Vagina (tissue), 2 donors: ENCODE measurements at regions not wholly inside any gene's neighbourhood (a gene's known extent, or its start where the extent isn't known, plus 50 kb on each side); places are given as distances from the start of the nearest gene placed in this dataset.
"Not testable (repeated sequence)": the region's sequence is repeated elsewhere in the genome, so short reads cannot be mapped to it uniquely, and the experiment has no call there.

ENCODE experiments used
- DNase-seq, 2 donors: peaks; one replicate each; pipeline ENCODE4 v3.0.0-alpha.2; 2017; ENCODE audit errors: extremely low spot score in 2 of 2
- H3K27ac ChIP-seq: fragments of 200-600 bp; sonication (generic); one replicate; pipeline ENCODE4 v1.5.1; 2019
- H3K27me3 ChIP-seq: fragments of 200-600 bp; sonication (generic); one replicate; pipeline ENCODE4 v1.5.1; 2019
- H3K36me3 ChIP-seq, 2 donors: fragments of 200-600 bp; sonication (generic); one replicate each; pipeline ENCODE4 v1.5.1; 2017 to 2019
- H3K4me1 ChIP-seq: fragments of 200-600 bp; sonication (generic); one replicate; pipeline ENCODE4 v1.5.1; 2019
- H3K4me3 ChIP-seq, 2 donors: fragments of 200-600 bp; sonication (generic); 1 replicate in 1 of 2; 2 replicates in 1 of 2; pipeline ENCODE4 v1.5.1; 2016 to 2019
- H3K9me3 ChIP-seq: fragments of 200-600 bp; sonication (generic); one replicate; pipeline ENCODE4 v1.5.1; 2019
- CTCF ChIP-seq, 3 experiments: fragments of 450-650 bp in 2 of 3; fragments of 200-600 bp in 1 of 3; sonication (generic) in 1 of 3; IDR thresholded peaks; one replicate each; pipeline ENCODE4 v1.5.1; 2017 to 2019; ENCODE audit warnings: antibody characterized with exemption in 3 of 3, mild to moderate bottlenecking in 2 of 3, moderate library complexity in 2 of 3
- POLR2A ChIP-seq, 2 donors: fragments of 450-650 bp; IDR thresholded peaks; one replicate each; pipeline ENCODE4 v1.6.1; 2017; ENCODE audit warnings: antibody characterized with exemption in 2 of 2, mild to moderate bottlenecking in 2 of 2, moderate library complexity in 2 of 2
- POLR2AphosphoS5 ChIP-seq, 2 donors: sonication (generic); formaldehyde crosslinking; IDR thresholded peaks; one replicate each; pipeline ENCODE4 v1.9.0; 2017; ENCODE audit warnings: antibody characterized with exemption in 2 of 2, mild to moderate bottlenecking in 2 of 2, low read depth in 1 of 2; ENCODE audit not compliant: insufficient read depth in 1 of 2
- intact Hi-C: fragments of 100-400 bp; cut with DNase I; formaldehyde crosslinking; loops from one replicate; pipeline ENCODE4 v1.15.1; 2023

GRCh38 chr14:52182853-52183252 lies 84.6 kb upstream of the PTGDR start:
- Histone ChIP-seq H3K27ac (no peak overlapping the region), H3K9me3 (no peaks in the 10 kb centered on the region), H3K4me1 (no peaks in the 10 kb centered on the region), H3K36me3 (no peaks in the 10 kb centered on the region), H3K4me3 (no peak overlapping the region), H3K27me3 (no peaks in the 10 kb centered on the region)
- intact Hi-C loops: no loop called here
- TF ChIP-seq POLR2A (IDR thresholded peaks at IDR 0.05): no peak
- no peak for TF ChIP-seq POLR2AphosphoS5 (IDR thresholded peaks at IDR 0.05; ENCODE audit: insufficient read depth in 1 of 2, low read depth in 1 of 2)
- no peak for TF ChIP-seq CTCF (IDR thresholded peaks at IDR 0.05)
- no peak for DNase-seq

DNA sequence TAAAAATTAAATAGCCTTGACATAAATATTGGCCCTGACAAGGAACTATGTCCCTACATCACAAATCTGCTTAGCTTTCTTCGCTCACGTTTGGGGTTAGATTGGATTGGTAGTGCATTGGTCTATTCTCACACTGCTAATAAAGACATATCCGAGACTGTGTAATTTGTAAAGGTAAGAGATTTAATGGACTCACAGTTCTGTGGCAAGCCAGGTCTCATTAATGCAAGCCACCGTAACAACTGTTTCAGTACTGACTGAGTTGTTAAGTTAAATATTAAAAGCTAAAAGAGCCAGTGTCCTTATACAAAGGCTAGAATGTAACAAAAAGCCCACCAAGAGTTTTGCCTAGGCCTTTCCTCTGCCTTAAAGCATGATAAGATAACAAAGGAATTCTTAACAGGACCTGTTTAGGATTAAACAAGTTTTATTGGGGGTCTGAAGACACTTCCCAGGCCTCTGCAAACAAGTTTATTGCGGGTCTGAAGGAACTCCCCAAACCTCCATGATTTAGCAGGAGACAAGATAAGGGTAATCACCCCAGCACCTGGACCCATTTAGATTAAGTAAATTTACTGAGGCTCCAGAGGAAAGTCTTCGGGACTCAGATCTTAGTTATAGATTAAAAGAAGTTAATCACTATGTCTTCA lies 88.2 kb upstream of the PTGDR start:
- intact Hi-C loops: no loop called here
- TF ChIP-seq POLR2A (IDR thresholded peaks at IDR 0.05) (no peak), POLR2AphosphoS5 (IDR thresholded peaks at IDR 0.05; ENCODE audit: insufficient read depth in 1 of 2, low read depth in 1 of 2) (no peak), CTCF (IDR thresholded peaks at IDR 0.05) (no peak)
- no peak for DNase-seq
- Histone ChIP-seq H3K4me3 (no peak overlapping the region), H3K9me3 (no peaks in the 10 kb centered on the region), H3K27me3 (no peaks in the 10 kb centered on the region), H3K36me3 (no peaks in the 10 kb centered on the region), H3K4me1 (no peaks in the 10 kb centered on the region), H3K27ac (no peak overlapping the region)

DNA sequence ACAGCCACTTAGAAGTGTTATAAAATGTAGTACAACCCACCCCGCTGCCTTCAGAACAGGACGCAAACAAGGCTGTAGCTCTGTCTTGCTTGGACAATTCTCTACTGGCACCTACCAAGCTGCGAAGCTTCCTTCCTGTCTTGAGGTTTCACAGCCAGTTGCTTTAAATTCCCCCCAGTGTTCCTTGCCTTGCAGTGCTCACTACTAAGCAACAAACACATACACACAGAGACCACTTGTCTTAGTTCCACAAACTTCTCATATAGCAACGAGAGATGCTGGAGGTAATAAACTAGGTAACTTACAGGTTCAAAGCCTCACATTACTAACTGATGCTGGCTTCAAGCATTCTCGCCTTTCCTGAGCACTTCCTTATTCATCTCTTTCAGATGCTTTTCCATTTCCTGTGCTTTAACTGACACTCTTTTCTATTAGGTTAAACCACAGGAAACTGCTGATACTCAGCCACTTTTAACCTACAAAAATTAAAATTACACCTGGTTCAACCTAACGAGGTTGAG lies 91.5 kb upstream of the PTGDR start:
- Histone ChIP-seq H3K4me1 (no peaks in the 10 kb centered on the region), H3K27ac (no peak overlapping the region), H3K9me3 (no peaks in the 10 kb centered on the region), H3K4me3 (no peak overlapping the region), H3K27me3 (no peaks in the 10 kb centered on the region), H3K36me3 (no peaks in the 10 kb centered on the region)
- intact Hi-C loops: no loop called here
- TF ChIP-seq CTCF (IDR thresholded peaks at IDR 0.05) (no peak), POLR2AphosphoS5 (IDR thresholded peaks at IDR 0.05; ENCODE audit: insufficient read depth in 1 of 2, low read depth in 1 of 2) (no peak), POLR2A (IDR thresholded peaks at IDR 0.05) (no peak)
- no peak for DNase-seq

GRCh38 chr14:52171932-52172331 lies 95.6 kb upstream of the PTGDR start:
- H3K27ac ChIP-seq, H3K27me3 ChIP-seq, H3K4me1 ChIP-seq, DNase-seq, H3K36me3 ChIP-seq, intact Hi-C loops, H3K4me3 ChIP-seq, H3K9me3 ChIP-seq: not testable (repeated sequence)

GRCh38 chr14:52166822-52167221 lies 98.0 kb upstream of the NID2 start:
- H3K27me3 ChIP-seq: no peaks in the 10 kb centered on the region
- no peak for DNase-seq
- no peak for TF ChIP-seq POLR2A (IDR thresholded peaks at IDR 0.05)
- no peak for TF ChIP-seq CTCF (IDR thresholded peaks at IDR 0.05)
- no peak for TF ChIP-seq POLR2AphosphoS5 (IDR thresholded peaks at IDR 0.05; ENCODE audit: insufficient read depth in 1 of 2, low read depth in 1 of 2)
- no peak overlapping the region for H3K27ac ChIP-seq
- H3K9me3 ChIP-seq: no peaks in the 10 kb centered on the region
- no peak overlapping the region for H3K4me3 ChIP-seq
- intact Hi-C loops: no loop called here
- H3K36me3 ChIP-seq: no peaks in the 10 kb centered on the region
- no peaks in the 10 kb centered on the region for H3K4me1 ChIP-seq
